HTR-8/SVneo (cell line): ENCODE measurements at regions not wholly inside any gene's neighbourhood (a gene's known extent, or its start where the extent isn't known, plus 50 kb on each side); places are given as distances from the start of the nearest gene placed in this dataset.

ENCODE experiments used
- DNase-seq: peaks from one replicate; pipeline ENCODE4 v3.0.0; 2011; ENCODE audit warnings: low spot score, mixed read lengths; ENCODE audit not compliant: insufficient read length
- FAIRE-seq: peaks from 2 replicates; lab custom pipeline; 2011; peaks lifted over from hg19 to GRCh38; lab: Jason Lieb, UNC

GRCh38 chr12:111310076-111310870, 58.6 kb downstream of the PHETA1 start:
- FAIRE-seq (no peak), DNase-seq (no peak)

GRCh38 chr12:111309584-111309983, 59.3 kb downstream of the PHETA1 start:
- FAIRE-seq: no peak

GRCh38 chr12:111308473-111308872, 60.4 kb downstream of the PHETA1 start:
- DNase-seq (no peak), FAIRE-seq (no peak)

More at GRCh38 chr12:111309584-111309983, 59.3 kb downstream of the PHETA1 start:
- no peak for DNase-seq

- no peak for FAIRE-seq
- no peak for DNase-seq
These were observed 64.2 kb downstream of the PHETA1 start for GRCh38 chr12:111304642-111305071.

- FAIRE-seq (no peak), DNase-seq (no peak)
These were observed 65.4 kb downstream of the PHETA1 start for GRCh38 chr12:111303531-111303930.

DNA sequence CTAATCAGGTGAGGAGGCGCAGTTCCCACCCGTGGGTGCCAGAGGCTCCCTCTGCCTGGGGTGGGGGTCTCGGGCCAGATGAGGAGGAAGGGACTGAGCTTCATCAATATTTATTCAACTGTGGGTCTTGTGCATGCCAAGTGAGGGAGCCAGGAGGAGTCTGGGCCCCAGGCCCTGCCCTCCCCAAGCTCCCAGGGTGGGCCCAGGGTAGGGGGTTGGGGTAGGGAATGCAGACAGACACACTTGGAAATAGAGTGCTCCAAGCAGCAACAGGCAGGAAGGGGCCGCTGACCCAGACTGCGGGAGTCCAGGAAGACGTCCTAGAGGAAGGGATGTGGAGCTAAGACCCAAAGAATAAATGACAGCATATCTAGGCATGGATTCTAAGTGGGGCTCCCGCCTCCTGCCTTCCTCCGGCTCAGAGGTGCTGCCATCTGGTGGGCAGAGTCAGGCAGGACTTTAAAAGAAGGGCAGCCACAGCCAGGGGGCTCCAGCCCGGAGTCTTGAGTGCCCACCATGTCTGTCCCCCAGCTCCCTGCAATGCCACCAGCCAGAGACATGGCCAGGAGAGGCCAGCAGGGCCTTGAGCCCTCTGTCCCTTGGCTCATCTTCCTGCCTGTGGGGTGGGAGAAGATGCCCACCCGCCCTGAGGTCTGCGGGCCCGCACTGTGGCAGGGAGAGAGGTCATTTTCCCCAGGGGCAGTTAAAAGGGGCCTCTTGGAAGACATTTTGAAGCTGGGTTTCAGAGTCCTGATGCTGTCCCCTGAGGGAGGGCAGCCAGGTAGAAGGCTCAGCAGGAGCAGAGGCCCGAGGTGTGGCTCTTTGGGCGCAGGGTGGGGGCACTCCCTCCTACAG, 70.1 kb downstream of the PHETA1 start:
- DNase-seq (peak; percentile 82), FAIRE-seq (no peak)

DNA sequence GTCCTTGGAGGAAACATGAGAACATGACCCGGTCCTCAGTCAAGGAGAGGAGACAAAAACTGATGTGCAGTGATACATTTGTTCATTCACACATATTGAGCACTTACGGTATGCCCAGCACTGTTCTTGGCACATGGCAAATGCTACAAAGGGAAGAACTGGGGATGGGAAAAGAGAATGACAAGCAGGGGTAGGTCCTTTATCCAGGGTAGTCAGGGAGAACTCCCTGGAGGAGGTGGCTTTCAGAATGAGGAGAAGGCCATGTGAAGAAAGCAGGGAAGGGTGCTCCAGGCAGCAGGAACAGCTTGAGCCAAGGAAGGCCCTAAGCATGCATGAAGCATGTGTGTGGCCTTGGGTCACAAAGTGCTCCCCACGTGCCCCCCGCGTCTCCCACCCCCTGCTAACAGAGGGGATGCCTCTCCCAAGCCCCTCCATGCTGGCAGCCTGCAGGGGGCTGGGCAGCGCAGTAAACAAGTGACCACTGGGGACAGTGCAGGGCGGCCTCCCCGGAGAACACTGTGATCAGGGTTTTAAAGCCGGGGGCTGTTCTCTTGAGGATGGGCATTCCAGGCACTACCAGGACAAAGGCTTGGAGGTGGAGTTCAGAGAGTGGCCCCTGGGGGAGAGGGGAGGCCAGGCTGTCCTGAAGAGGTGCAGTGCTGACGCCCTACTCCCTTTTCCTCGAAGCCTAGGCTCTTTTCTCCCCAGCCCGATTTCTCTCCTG, 71.0 kb downstream of the PHETA1 start:
- FAIRE-seq: no peak
- no peak for DNase-seq

GRCh38 chr12:111296906-111297463, 71.9 kb downstream of the PHETA1 start:
- no peak for DNase-seq
- FAIRE-seq: no peak

DNA sequence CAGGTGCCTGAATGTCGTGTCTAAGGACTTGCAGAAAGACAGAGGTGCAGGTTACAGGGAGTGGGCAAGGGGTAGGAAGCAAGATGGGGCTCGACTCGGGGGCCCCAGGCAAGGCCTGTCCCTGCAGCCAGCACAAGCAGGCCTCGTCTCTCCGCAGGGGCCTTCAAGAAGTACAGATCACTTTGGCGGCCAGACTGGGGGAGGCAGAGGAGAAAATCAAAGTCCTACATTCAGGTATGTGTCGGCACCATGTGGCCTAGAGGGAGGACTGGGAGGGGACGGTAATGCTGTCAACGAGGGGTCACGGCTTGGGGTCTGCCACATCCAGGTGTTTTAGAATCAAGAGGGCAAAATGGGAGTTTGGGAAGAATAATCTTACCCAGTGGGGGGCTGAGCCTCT, 73.7 kb downstream of the PHETA1 start:
- DNase-seq (no peak), FAIRE-seq (no peak)

- no peak for FAIRE-seq
- DNase-seq: no peak
These were observed 75.5 kb downstream of the PHETA1 start for GRCh38 chr12:111293266-111294009.

- no peak for FAIRE-seq
These were observed 77.5 kb downstream of the PHETA1 start for GRCh38 chr12:111291357-111291756.

GRCh38 chr12:111288771-111289170, 80.1 kb downstream of the PHETA1 start:
- FAIRE-seq (no peak), DNase-seq (no peak)

More at GRCh38 chr12:111291357-111291756, 77.5 kb downstream of the PHETA1 start:
- no peak for DNase-seq

GRCh38 chr12:111287125-111287900, 81.6 kb downstream of the PHETA1 start:
- DNase-seq (no peak), FAIRE-seq (no peak)

DNA sequence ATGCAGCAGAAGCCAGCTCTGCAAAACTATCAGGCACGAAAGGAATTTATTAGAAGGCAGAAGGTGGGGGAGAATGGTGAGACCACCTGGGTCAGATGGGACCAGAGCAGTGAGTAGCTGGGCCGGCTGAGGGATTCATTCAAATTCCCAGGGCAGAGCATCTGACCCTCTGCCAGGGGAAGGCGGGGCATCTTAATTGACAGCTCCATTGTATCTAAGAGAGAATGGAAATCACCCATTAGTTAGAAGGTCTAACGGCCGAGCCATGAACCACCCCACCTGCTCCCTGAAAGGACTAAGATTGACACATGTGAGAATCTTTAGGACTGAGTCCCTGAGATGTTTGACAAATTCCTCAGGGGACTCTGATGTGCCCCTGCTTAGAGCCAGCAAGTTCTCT, 83.7 kb downstream of the PHETA1 start:
- no peak for DNase-seq
- FAIRE-seq: no peak

DNA sequence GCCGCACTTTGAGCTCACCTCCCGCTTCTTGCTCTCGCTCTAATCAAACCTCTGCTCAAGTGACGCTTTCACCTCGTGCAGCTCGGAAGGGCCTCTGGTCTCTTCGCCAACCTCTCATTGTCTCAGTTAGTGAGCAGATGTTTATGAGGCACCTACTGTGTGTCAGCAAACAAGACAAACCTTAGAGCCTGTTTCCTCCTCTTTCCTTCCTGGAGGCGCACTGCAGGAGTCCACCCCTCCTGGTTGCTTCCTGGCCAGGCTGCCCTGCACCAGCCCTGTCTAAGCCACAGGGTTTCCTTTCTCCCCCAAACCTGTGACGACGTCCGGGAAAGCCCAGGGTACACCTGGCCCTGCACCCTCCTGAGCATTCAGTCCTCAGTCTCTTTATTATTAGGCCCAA, 84.2 kb downstream of the PHETA1 start:
- no peak for DNase-seq
- FAIRE-seq: no peak

GRCh38 chr12:111283966-111284365, 84.9 kb downstream of the PHETA1 start:
- no peak for FAIRE-seq
- no peak for DNase-seq

DNA sequence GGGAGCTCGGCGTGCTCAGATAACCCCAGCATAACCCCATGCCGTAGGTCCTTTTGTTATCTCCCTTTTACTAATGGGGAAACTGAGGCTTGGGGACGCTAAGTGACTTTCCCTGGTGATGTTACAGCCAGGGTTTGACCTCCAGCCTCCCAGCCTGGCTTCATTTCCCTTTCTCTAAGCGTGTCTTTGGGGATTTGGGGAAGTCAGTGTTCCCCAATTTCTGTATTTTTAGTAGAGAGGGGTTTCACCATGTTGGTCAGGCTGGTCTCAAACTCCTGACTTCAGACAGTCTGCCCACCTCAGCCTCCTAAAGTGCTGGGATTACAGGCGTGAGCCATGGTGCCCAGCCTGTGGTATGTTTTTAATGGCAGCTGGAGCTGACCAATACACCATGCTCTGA, 85.4 kb downstream of the PHETA1 start:
- FAIRE-seq: no peak
- DNase-seq: no peak

GRCh38 chr12:111277570-111277969, 91.3 kb downstream of the PHETA1 start:
- no peak for DNase-seq
- no peak for FAIRE-seq

DNA sequence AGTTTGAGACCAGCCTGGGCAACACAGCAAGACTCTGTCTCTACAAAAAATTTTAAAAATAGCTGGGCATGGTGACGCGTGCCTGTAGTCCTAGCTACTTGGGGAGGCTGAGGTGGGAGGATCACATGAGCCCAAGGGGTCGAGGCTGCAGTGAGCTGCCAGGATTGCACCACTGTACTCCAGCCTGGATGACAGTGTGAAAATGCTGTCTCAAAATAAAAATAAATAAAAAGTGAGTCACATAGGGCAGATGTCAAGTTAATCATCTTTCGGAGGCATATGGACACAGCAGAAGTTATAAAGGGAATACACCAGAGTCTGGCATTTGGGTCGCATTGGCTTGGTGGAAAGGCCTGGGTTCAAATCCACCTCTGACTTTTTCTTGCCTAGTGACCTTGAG, 92.7 kb downstream of the PHETA1 start:
- FAIRE-seq (no peak), DNase-seq (no peak)
